GM23338 (cell line): ENCODE measurements at regions not wholly inside any gene's neighbourhood (a gene's known extent, or its start where the extent isn't known, plus 50 kb on each side); places are given as distances from the start of the nearest gene placed in this dataset.

ENCODE experiments used
- ATAC-seq: fragments of 200-7000 bp; cut with Tn5 transposase; 3 replicates; pipeline ENCODE4 v1.9.1; 2020
- DNase-seq: peaks from one replicate; pipeline ENCODE4 v3.0.0-alpha.2; 2015; ENCODE audit warnings: low spot score
- H2AFZ ChIP-seq: fragments of 200-600 bp; sonication (generic); 2 replicates; pipeline ENCODE4 v1.8.0; 2016; ENCODE audit warnings: antibody characterized with exemption, mild to moderate bottlenecking, moderate library complexity
- H3F3A ChIP-seq: fragments of 200-600 bp; sonication (generic); replicated peaks from 2 replicates; pipeline ENCODE4 v1.8.0; 2017; ENCODE audit warnings: antibody characterized with exemption, mixed run types, low read depth
- H3K27ac ChIP-seq: fragments of 200-600 bp; sonication (generic); 2 replicates; pipeline ENCODE4 v1.6.1; 2016; ENCODE audit warnings: low read depth
- H3K27me3 ChIP-seq: fragments of 200-600 bp; sonication (generic); 2 replicates; pipeline ENCODE4 v1.8.0; 2016; ENCODE audit warnings: mild to moderate bottlenecking, mixed run types, moderate library complexity; ENCODE audit not compliant: insufficient read depth
- H3K36me3 ChIP-seq: fragments of 200-600 bp; sonication (generic); 2 replicates; pipeline ENCODE4 v1.8.0; 2016; ENCODE audit warnings: mild to moderate bottlenecking; ENCODE audit not compliant: insufficient read depth
- H3K4me1 ChIP-seq: fragments of 200-600 bp; sonication (generic); 2 replicates; pipeline ENCODE4 v1.8.0; 2016; ENCODE audit warnings: mild to moderate bottlenecking, moderate library complexity; ENCODE audit not compliant: insufficient read depth
- H3K4me2 ChIP-seq: fragments of 200-600 bp; sonication (generic); 2 replicates; pipeline ENCODE4 v1.7.1; 2017; ENCODE audit warnings: mixed run types
- H3K4me3 ChIP-seq: fragments of 200-600 bp; sonication (generic); 2 replicates; pipeline ENCODE4 v1.6.1; 2016; ENCODE audit warnings: mixed run types
- H3K79me2 ChIP-seq: fragments of 200-600 bp; sonication (generic); replicated peaks from 2 replicates; pipeline ENCODE4 v1.8.0; 2017; ENCODE audit warnings: mild to moderate bottlenecking; ENCODE audit not compliant: insufficient read depth
- H3K9me2 ChIP-seq: fragments of 200-600 bp; sonication (generic); 2 replicates; pipeline ENCODE4 v1.8.0; 2017; ENCODE audit not compliant: insufficient read depth
- H4K20me1 ChIP-seq: fragments of 200-600 bp; sonication (generic); replicated peaks from 2 replicates; pipeline ENCODE4 v1.8.0; 2017; ENCODE audit warnings: mild to moderate bottlenecking; ENCODE audit not compliant: insufficient read depth
- H3K27ac Mint-ChIP-seq: 2 replicates; pipeline ENCODE4 v1.8.0; 2020; ENCODE audit warnings: inconsistent platforms, mild to moderate bottlenecking, moderate library complexity, mixed read lengths
- H3K27me3 Mint-ChIP-seq: 3 replicates; pipeline ENCODE4 v1.8.0; 2022; ENCODE audit warnings: low read depth, mild to moderate bottlenecking, moderate library complexity, mixed read lengths, inconsistent platforms; ENCODE audit not compliant: insufficient read depth, poor library complexity
- H3K36me3 Mint-ChIP-seq: 3 replicates; pipeline ENCODE4 v1.8.0; 2021; ENCODE audit warnings: low read depth, mild to moderate bottlenecking, inconsistent platforms, moderate library complexity, mixed read lengths
- H3K4me1 Mint-ChIP-seq: 3 replicates; pipeline ENCODE4 v1.8.0; 2020; ENCODE audit warnings: mild to moderate bottlenecking, inconsistent platforms, mixed read lengths
- H3K4me3 Mint-ChIP-seq: 3 replicates; pipeline ENCODE4 v1.8.0; 2021; ENCODE audit warnings: moderate library complexity, mild to moderate bottlenecking, inconsistent platforms, mixed read lengths
- H3K9me3 Mint-ChIP-seq: 3 replicates; pipeline ENCODE4 v1.8.0; 2020; ENCODE audit warnings: moderate library complexity, mild to moderate bottlenecking, inconsistent platforms, mixed read lengths
- CREB1 ChIP-seq: fragments of 250-450 bp; sonication (Bioruptor Pico); IDR thresholded peaks from 2 replicates; pipeline ENCODE4 v1.5.0; 2020; ENCODE audit warnings: low read depth, mild to moderate bottlenecking, moderate library complexity
- CTCF ChIP-seq, 2 experiments: fragments of 200-600 bp in 1 of 2; sonication (generic) in 1 of 2; conservative IDR thresholded peaks; 2 replicates each; pipeline versions ENCODE4 v1.5.1 to v1.6.1; 2016 to 2017; ENCODE audit warnings: antibody characterized with exemption in 2 of 2, low read depth in 2 of 2, mild to moderate bottlenecking in 2 of 2, moderate library complexity in 1 of 2
- EZH2 ChIP-seq: fragments of 200-600 bp; sonication (generic); IDR thresholded peaks from one replicate; pipeline ENCODE4 v1.8.0; 2017; ENCODE audit warnings: antibody characterized with exemption, mild to moderate bottlenecking, low read depth; ENCODE audit not compliant: unreplicated experiment
- EZH2phosphoT487 ChIP-seq: fragments of 200-600 bp; sonication (generic); IDR thresholded peaks from one replicate; pipeline ENCODE4 v1.8.1; 2018; ENCODE audit warnings: antibody characterized with exemption; ENCODE audit not compliant: unreplicated experiment
- JUNB ChIP-seq: IDR thresholded peaks from one replicate; pipeline ENCODE4 v1.6.1; 2016; ENCODE audit warnings: antibody characterized with exemption; ENCODE audit not compliant: unreplicated experiment
- NANOG ChIP-seq: IDR thresholded peaks from 2 replicates; pipeline ENCODE4 v1.6.1; 2016; ENCODE audit warnings: antibody characterized with exemption, borderline replicate concordance
- REST ChIP-seq: IDR thresholded peaks from one replicate; pipeline ENCODE4 v1.6.1; 2018; ENCODE audit warnings: antibody characterized with exemption; ENCODE audit not compliant: unreplicated experiment
- STAT1 ChIP-seq: IDR thresholded peaks from one replicate; pipeline ENCODE4 v1.6.1; 2016; ENCODE audit warnings: antibody characterized with exemption; ENCODE audit not compliant: unreplicated experiment
- ZNF114 ChIP-seq: fragments of 250-450 bp; sonication (Bioruptor Pico); IDR thresholded peaks from 2 replicates; pipeline ENCODE4 v1.5.0; 2020; ENCODE audit warnings: mild to moderate bottlenecking, moderate library complexity
- ZNF331 ChIP-seq: fragments of 250-450 bp; sonication (Bioruptor Pico); IDR thresholded peaks from 2 replicates; pipeline ENCODE4 v1.5.0; 2020; ENCODE audit warnings: low read depth, mild to moderate bottlenecking, moderate library complexity
- ZNF462 ChIP-seq: fragments of 250-450 bp; sonication (Bioruptor Pico); IDR thresholded peaks from 2 replicates; pipeline ENCODE4 v1.5.0; 2020; ENCODE audit warnings: mild to moderate bottlenecking, moderate library complexity
- TF ChIP-seq, protein P1 (sequence below): IDR thresholded peaks from 2 replicates; pipeline ENCODE4 v1.6.1; 2016; ENCODE audit warnings: antibody characterized with exemption

GRCh38 chr5:106331415-106331814 lies 1339.3 kb downstream of the EFNA5 start:
- no peak for DNase-seq
- H3K27ac Mint-ChIP-seq, result no peak overlapping the region
- Histone ChIP-seq H2AFZ (no peak overlapping the region; the same call in 1 of the 2 replicates), H3F3A (no peaks in the 10 kb centered on the region), H3K4me2 (no peak overlapping the region), H3K27me3 (no peaks in the 10 kb centered on the region), H3K9me2 (0 out of 2 replicates have a peak, but pooled peaks cover 3% of the 10 kb centered on the region), H3K27ac (no peak overlapping the region), H3K4me3 (no peak overlapping the region), H3K36me3 (no peaks in the 10 kb centered on the region), H3K4me1 (no peaks in the 10 kb centered on the region), H3K79me2 (no peaks in the 10 kb centered on the region), H4K20me1 (no peaks in the 10 kb centered on the region)
- H3K4me3 Mint-ChIP-seq, result no peak overlapping the region
- TF ChIP-seq NANOG (no peak), JUNB (no peak), REST (no peak), ZNF331 (no peak), STAT1 (no peak), ZNF114 (CRISPR knock-in tag) (no peak), ZNF462 (CRISPR knock-in tag) (no peak), EZH2phosphoT487 (no peak), CREB1 (CRISPR knock-in tag) (no peak), EZH2 (no peak), CTCF (conservative IDR thresholded peaks at IDR 0.05; ENCODE audit: low read depth in 2 of 2) (no peak)
- TF ChIP-seq, protein P1, sequence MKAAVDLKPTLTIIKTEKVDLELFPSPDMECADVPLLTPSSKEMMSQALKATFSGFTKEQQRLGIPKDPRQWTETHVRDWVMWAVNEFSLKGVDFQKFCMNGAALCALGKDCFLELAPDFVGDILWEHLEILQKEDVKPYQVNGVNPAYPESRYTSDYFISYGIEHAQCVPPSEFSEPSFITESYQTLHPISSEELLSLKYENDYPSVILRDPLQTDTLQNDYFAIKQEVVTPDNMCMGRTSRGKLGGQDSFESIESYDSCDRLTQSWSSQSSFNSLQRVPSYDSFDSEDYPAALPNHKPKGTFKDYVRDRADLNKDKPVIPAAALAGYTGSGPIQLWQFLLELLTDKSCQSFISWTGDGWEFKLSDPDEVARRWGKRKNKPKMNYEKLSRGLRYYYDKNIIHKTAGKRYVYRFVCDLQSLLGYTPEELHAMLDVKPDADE, result no peak
- no peaks in the 10 kb centered on the region for H3K4me1 Mint-ChIP-seq
- no peaks in the 10 kb centered on the region for H3K27me3 Mint-ChIP-seq
- H3K9me3 Mint-ChIP-seq, result peaks cover 11% of the 10 kb centered on the region; the same call in 2 of the 3 replicates
- no peak for ATAC-seq
- peaks cover 4% of the 10 kb centered on the region; the same call in 1 of the 3 replicates for H3K36me3 Mint-ChIP-seq
